OCI-LY3 (cell line): ENCODE measurements at regions not wholly inside any gene's neighbourhood (a gene's known extent, or its start where the extent isn't known, plus 50 kb on each side); places are given as distances from the start of the nearest gene placed in this dataset.
"Not testable (repeated sequence)": the region's sequence is repeated elsewhere in the genome, so short reads cannot be mapped to it uniquely, and the experiment has no call there.

Experiments
- EZH2phosphoT487 ChIP-seq: fragments of 200-600 bp; shearing (Covaris generic); IDR thresholded peaks from 2 replicates; pipeline ENCODE4 v1.6.1; 2018; ENCODE audit warnings: antibody characterized with exemption, mixed run types, low read depth
- TF ChIP-seq, protein P1 (sequence below): fragments of 200-600, 300-600 bp; sonication (generic); IDR thresholded peaks from 2 replicates; pipeline ENCODE4 v1.5.1; 2014; ENCODE audit warnings: antibody characterized with exemption, low read length, low read depth

DNA sequence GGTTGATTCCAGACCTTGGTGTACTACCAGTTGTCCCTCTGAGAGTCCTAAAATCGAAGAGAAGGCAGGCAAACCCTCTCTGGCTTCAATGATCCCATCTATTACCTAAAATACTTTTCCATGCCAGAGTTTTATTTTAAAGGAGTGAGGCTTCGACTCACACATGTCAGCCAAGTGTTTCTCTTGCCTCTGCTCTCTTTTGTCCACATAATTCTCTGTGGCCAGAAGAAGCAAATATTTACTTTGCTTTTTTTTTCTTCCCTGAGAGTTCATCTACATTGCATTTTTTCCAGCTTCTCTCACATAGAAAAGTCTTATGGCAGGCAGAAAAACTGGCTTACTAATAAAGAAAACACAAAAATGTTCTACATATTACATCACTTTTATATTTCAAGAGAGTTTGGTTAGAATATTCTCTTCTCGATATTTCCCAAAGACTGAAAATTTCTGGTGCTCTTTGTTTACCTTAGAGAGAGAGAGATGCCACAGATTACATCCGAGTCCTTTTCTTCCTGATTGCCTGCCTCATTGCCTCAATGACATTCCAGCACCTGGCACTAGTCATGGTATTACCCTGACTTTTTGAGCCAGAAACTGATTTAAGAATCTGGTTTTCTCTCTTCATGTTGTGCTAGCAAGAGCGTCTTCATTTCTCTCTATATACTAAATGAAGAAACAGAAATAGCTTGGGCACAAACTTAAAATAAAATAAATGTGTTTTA lies 170.3 kb upstream of the FAM174A start:
- TF ChIP-seq, protein P1, sequence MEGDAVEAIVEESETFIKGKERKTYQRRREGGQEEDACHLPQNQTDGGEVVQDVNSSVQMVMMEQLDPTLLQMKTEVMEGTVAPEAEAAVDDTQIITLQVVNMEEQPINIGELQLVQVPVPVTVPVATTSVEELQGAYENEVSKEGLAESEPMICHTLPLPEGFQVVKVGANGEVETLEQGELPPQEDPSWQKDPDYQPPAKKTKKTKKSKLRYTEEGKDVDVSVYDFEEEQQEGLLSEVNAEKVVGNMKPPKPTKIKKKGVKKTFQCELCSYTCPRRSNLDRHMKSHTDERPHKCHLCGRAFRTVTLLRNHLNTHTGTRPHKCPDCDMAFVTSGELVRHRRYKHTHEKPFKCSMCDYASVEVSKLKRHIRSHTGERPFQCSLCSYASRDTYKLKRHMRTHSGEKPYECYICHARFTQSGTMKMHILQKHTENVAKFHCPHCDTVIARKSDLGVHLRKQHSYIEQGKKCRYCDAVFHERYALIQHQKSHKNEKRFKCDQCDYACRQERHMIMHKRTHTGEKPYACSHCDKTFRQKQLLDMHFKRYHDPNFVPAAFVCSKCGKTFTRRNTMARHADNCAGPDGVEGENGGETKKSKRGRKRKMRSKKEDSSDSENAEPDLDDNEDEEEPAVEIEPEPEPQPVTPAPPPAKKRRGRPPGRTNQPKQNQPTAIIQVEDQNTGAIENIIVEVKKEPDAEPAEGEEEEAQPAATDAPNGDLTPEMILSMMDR, result not testable (repeated sequence)
- TF ChIP-seq EZH2phosphoT487, result not testable (repeated sequence)
